HepG2 (cell line): ENCODE measurements at regions not wholly inside any gene's neighbourhood (a gene's known extent, or its start where the extent isn't known, plus 50 kb on each side); places are given as distances from the start of the nearest gene placed in this dataset.

ENCODE experiments used
- KDM2A ChIP-seq: sonication (generic); formaldehyde crosslinking; IDR thresholded peaks from 2 replicates; pipeline ENCODE4 v1.4.0; 2020; ENCODE audit warnings: low read depth, missing genetic modification reagents, borderline replicate concordance
- MIER2 ChIP-seq: IDR thresholded peaks from 2 replicates; pipeline ENCODE4 v1.6.1; 2016; ENCODE audit warnings: missing biosample characterization, missing genetic modification reagents
- ONECUT2 ChIP-seq: sonication (generic); formaldehyde crosslinking; IDR thresholded peaks from 2 replicates; pipeline ENCODE4 v1.4.0; 2020; ENCODE audit warnings: missing genetic modification reagents
- YEATS4 ChIP-seq: sonication (generic); formaldehyde crosslinking; IDR thresholded peaks from 2 replicates; pipeline ENCODE4 v1.4.0; 2020; ENCODE audit warnings: missing genetic modification reagents, borderline replicate concordance
- TF ChIP-seq, protein P1 (sequence below), 2 experiments: sonication (generic) in 1 of 2; formaldehyde crosslinking in 1 of 2; IDR thresholded peaks; 2 replicates each; pipeline versions ENCODE4 v1.6.1 to v1.9.0; 2014 to 2022; ENCODE audit warnings: antibody characterized with exemption in 1 of 2, borderline replicate concordance in 1 of 2, inconsistent platforms in 1 of 2, low read depth in 1 of 2, missing genetic modification reagents in 1 of 2
- TF ChIP-seq, protein P2 (sequence below): sonication (generic); formaldehyde crosslinking; IDR thresholded peaks from 2 replicates; pipeline ENCODE4 v1.5.1; 2020; ENCODE audit warnings: mild to moderate bottlenecking, missing genetic modification reagents

GRCh38 chr10:58457761-58458616 is 54.7 kb upstream of the BICC1 start (continued):
- TF ChIP-seq, protein P1, sequence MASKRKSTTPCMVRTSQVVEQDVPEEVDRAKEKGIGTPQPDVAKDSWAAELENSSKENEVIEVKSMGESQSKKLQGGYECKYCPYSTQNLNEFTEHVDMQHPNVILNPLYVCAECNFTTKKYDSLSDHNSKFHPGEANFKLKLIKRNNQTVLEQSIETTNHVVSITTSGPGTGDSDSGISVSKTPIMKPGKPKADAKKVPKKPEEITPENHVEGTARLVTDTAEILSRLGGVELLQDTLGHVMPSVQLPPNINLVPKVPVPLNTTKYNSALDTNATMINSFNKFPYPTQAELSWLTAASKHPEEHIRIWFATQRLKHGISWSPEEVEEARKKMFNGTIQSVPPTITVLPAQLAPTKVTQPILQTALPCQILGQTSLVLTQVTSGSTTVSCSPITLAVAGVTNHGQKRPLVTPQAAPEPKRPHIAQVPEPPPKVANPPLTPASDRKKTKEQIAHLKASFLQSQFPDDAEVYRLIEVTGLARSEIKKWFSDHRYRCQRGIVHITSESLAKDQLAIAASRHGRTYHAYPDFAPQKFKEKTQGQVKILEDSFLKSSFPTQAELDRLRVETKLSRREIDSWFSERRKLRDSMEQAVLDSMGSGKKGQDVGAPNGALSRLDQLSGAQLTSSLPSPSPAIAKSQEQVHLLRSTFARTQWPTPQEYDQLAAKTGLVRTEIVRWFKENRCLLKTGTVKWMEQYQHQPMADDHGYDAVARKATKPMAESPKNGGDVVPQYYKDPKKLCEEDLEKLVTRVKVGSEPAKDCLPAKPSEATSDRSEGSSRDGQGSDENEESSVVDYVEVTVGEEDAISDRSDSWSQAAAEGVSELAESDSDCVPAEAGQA (IDR thresholded peaks at IDR 0.05; ENCODE audit: low read depth): no peak
- TF ChIP-seq, protein P1 (CRISPR knock-in tag; IDR thresholded peaks at IDR 0.05; ENCODE audit: borderline replicate concordance): no peak
- TF ChIP-seq MIER2 (CRISPR knock-in tag) (no peak), ONECUT2 (CRISPR knock-in tag) (no peak), KDM2A (CRISPR knock-in tag) (no peak), YEATS4 (CRISPR knock-in tag) (no peak)
- TF ChIP-seq, protein P2, sequence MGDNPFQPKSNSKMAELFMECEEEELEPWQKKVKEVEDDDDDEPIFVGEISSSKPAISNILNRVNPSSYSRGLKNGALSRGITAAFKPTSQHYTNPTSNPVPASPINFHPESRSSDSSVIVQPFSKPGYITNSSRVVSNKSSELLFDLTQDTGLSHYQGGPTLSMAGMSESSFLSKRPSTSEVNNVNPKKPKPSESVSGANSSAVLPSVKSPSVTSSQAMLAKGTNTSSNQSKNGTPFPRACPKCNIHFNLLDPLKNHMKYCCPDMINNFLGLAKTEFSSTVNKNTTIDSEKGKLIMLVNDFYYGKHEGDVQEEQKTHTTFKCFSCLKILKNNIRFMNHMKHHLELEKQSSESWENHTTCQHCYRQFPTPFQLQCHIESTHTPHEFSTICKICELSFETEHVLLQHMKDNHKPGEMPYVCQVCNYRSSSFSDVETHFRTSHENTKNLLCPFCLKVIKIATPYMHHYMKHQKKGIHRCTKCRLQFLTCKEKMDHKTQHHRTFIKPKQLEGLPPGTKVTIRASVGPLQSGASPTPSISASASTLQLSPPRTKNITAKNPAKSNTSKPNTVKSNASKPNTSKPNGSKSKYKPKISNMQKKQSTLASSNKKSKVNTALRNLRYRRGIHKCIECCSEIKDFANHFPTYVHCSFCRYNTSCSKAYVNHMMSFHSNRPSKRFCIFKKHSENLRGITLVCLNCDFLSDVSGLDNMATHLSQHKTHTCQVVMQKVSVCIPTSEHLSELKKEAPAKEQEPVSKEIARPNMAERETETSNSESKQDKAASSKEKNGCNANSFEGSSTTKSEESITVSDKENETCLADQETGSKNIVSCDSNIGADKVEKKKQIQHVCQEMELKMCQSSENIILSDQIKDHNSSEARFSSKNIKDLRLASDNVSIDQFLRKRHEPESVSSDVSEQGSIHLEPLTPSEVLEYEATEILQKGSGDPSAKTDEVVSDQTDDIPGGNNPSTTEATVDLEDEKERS (CRISPR knock-in tag): no peak
- TF ChIP-seq, all 625 proteins: peak for 54
